Stimulated activated CD4-positive, alpha-beta T cell treated with anti-CD3 and anti-CD28 coated beads, Interleukin-2, amount 100 ng/mL, for 4 hours (primary cell): ENCODE measurements at regions not wholly inside any gene's neighbourhood (a gene's known extent, or its start where the extent isn't known, plus 50 kb on each side); places are given as distances from the start of the nearest gene placed in this dataset.
"Not testable (repeated sequence)": the region's sequence is repeated elsewhere in the genome, so short reads cannot be mapped to it uniquely, and the experiment has no call there.

ENCODE experiments used
- DNase-seq: peaks from one replicate; pipeline ENCODE4 v3.0.0-alpha.2; 2020; ENCODE audit warnings: low read depth

DNA sequence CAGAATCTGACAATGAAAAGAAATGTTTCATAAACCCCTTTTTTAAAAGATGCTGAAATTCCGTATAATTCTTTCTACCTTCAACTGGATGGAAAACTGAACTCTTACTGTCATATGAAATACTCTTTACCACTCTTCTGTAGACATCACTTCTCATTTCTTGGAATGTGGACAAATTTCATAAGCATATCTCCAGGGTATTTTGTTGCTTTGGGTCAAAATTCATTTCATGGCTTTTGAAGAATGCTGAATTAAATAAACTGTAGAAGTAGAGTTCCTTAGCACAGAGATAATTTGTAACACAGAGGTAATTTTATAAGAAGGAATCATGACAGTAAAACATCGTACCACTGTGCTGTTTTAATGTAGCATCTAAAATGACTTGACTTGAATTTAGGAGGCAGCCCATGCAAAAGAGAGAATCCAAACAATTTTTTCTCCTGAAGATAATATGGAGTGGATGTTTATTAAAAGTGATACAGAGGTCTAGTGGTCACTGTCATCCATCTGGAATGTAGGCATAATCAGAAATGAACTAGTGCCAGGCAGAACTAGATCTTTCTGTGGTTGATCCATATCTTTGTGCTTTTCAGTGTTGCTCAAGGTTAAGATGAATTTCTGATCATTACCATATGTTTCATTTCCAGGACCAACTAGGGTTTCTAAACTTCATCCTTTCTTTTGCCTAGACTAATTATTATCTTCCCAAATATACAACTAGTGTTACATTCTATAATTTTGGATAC lies 492.0 kb downstream of the KIF20B start:
- no peak for DNase-seq

DNA sequence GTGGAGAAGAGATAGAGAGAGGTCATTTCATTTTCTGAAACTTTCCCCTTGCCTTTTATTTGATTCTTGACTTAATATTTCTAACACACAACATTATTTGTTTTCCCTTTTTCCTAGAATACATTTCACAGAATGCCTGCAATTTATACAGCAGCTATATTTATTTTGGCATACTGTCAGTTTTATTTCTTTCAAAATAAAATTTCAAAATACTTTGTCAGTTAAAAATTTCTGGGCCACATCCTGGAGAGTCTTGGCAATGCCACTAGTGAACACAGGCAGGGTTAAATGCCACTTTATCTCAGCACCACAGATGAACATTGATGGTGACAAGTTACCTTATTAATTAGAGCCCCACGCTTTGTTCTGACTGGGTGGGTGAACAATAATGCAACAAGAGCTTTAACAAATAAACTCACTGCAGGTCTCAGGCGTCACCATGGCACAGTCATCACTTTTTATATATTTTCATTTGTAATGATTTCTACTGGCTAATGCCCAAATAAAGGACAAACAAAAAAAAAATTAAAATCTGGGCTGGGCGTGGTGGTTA lies 494.0 kb downstream of the KIF20B start:
- DNase-seq: no peak

DNA sequence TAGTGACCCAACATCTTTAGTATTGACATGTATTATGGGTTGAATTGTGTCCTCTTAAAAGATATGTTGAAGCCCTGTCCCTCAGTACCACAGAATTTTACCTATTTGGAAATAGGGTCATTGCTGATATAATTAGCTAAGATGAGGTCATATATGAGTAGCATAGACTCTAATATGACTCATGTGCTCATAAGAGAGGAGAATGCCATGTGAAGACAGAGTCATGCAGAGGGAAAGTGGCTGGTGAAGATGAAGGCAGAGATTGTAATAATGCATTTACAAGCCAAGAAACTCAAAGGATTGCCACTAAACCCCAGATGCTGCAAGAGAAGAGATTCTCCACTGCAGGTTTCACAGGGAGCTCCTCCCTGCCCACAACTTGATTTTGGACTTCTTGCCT lies 496.4 kb downstream of the KIF20B start:
- DNase-seq: no peak

DNA sequence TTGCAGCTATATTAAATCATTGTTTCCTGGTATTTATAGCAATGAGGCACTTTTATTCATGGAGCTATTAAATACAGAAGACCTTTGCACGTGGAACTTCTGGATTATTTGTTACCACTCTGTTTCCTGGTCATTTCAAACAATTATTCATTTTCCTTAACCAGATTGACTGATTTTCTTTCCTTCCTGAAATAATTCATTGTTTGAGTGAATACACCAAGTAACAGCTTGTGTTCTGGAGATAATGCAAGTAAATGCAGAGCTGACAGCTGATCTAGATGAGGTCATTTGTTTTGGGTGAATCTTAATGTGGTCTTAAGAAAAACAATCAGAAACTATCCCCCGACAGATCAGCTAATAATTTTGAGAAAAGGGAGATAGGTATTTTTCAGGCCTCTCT lies 497.7 kb downstream of the KIF20B start:
- no peak for DNase-seq

DNA sequence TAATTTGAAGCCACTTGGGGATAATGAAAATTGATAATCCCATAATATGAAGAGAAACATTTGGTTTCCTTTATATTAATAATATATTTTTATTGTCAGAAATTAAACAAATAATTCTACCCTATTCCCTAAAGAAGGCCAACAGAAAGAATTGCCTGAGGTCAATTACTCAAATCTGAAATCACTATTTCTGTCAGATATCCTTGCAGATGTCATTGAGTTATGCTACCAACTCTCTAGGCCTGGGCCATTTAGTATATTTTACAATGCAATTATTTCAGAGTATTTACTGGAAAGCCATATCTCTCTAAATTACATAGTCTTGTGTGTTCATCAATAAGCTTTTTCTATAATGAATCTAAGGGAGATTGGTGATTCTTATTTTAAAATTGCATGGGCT lies 498.1 kb downstream of the KIF20B start:
- no peak for DNase-seq

DNA sequence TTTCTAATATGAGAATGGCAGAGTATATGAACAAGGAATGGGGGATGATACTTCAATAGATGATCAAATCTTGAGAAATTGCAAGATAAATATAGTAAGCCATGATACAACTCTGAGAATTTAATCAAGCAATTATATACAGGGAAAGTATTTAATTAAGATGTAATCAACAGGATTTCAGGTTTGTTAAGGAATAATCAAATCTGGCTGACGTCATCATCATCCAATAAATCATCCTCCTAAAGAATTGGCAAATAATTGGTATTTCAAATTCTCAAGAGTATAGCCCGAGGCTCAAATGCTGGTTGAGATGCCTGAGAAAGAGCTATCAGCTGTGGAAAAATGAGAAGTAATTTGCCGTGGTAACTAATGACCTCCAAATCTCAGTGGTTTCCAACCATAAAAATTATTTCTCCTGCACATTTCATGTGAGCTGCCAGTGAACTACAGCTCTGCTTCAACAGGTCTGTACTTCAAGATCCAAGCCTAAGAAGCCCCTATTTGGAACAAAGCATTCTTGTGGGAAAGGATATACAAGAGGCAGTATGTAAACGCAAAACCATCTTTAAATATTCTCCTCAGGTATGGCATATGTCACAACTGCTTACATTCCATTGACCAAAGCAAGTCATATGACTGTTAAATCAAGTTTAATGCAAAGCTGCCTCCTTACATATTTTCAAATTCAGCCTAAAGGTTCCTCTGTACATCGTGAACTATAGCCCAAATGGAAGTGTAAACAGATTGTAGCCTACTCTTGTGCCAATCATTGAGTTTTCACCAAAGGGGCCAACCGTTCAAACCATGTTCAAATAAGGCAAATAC lies 503.0 kb downstream of the KIF20B start:
- DNase-seq: no peak

DNA sequence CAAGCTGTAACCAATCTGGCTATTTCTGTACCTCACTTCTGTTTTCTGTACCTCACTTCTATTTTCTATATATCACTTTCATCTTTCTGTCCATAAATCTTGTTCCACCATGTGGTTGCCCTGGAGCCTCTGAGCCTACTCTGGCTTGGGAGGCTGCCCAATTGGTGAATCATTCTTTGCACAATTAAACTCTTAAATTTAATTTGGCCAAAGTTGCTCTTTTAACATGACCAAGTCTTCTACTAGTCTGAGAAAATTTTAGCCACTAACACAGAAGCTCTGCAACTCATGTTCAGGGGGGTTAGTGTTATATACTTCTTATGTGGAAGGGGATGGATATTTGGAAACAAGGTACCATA lies 503.5 kb downstream of the KIF20B start:
- no peak for DNase-seq

DNA sequence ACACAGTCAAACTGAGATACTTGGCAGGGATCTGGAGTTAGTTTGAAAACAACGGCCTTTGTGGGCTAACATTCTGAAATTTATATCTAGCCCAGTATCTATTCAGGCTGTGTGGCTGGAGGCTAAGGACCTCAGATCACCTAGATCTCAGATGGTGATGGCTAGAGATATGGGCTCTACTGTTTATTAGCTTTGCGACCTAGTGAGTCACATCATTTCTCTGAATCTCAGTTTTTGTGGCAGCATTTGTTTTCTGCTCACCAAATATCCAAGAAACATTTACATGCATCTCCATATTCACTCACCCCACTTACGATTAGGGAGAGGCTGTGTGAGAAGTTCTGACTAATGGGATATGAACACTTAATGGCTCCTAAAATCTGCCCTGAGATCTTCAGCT lies 503.9 kb downstream of the KIF20B start:
- DNase-seq: no peak

DNA sequence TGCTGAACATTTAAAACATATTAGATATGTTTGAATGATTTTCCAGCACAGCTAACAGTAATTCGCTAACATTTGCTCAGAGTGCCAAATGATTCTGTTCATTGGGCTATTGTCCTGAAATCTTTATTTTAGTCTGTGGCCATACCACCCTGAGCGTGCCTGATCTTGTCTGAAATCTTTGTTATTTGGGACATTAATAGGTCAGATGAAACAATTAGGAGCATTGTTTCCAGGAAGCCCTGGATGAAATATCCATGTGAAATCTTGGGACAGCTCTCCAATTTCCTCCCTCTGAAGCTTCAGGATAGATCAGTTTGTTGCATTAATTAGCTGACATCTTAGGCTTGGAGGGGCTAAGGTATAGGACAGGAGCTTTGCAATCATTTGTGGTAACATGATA lies 512.0 kb downstream of the KIF20B start:
- no peak for DNase-seq

DNA sequence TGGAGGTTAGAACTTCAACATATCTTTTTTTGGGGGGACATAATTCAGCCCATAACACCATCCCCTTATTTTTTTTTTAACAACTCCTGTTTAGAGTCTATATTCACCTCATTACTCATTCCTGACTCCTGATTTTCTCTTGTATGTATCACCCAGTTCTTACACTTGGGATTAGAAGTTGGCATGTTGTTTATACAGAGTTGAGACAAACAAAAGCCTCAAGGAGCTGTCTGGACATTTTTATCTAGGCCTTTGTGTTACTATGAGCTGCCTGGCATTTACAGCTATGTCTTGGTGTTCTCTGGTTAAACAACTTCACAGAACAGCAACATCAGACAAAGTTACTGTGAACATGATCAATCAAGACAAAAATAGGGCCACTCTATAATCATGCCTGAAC lies 517.5 kb downstream of the KIF20B start:
- no peak for DNase-seq

DNA sequence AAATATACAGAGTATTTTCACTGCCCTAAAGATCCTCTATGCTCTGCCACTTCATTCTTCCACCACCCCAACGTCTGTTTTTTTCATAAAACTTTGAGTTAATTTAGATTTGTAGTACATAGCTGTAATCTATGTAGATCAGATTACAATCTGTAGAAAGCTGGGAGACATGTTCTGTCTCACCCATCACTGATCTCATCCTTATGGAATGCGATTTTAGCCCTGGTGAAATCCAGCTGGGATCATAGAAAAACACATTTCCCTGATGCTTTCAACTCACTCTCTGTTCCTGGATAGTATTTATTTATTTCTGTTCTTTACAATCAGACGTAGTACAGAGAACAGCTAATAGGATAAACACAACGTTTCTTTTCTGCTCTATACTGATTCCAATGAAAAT lies 521.0 kb downstream of the KIF20B start:
- no peak for DNase-seq

DNA sequence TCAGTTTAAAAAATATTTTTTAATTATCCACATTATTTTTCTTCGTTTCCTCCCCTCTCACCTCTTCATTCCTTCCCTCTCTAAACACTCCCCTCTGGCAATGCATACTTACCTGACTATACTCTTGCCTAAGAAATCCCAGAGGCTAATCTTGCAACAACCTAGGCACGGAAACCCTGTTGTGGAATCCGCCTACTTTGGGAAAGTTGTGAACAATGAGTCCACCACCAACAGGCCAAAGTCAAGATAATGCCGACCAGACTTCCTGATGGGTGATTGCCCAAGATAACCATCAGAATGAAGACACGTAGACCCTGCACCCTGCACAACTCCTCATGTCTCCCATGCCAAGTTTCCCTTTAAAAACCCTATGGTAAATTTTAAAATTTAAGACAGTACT lies 521.5 kb downstream of the KIF20B start:
- DNase-seq: no peak

DNA sequence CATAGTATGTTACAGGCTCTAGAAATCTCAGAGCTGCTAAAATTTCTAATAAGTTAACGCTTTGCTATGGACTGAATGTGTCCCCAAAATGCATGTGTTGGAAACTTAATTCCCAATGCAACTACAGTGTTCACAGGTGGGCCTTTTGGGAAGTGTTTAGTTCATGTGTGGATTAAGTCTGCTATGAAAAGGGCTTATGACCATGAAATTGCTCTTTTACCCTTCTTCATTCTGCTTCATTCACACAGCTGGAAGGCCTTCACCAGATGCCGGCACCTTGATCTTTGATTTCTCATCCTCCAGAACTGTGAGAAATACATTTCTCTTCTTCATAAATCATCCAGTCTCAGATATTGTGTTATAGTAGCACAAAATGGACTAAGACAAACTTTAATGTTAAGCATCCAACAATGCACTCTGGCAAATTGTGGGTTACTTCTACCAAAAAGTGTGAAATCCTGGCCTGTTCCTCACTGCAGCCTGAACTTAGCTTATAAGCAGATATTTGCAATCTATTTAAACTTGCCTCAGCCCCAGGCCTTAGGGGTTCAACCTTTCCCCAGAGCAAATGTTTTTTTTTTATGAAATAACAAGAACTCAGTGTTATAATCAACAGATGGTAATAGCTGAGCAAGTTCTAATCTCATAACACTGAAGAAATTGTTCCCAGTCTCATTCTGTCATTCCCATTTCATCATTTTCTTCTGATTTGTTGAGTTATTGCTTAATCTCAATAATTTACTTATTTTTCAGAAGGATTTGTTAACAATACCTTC lies 523.6 kb downstream of the KIF20B start:
- no peak for DNase-seq

DNA sequence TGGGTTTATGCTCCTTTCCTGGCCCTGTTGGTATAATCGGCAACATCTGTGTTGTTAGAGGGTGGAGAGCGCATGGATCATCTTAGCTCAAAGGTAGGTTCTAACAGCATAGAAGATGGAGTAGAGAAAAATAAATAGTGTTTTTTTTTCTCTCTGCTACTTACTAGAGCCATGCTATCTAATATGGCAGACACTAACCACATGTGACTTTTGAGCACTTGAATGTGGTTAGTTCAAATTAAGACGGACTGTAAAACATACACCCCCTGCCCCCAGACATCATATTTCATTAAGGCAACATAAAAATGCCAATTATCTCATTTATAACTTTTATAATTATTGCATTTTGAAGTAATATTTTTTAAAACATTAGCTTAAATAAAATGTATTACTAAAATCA lies 525.1 kb downstream of the KIF20B start:
- no peak for DNase-seq

DNA sequence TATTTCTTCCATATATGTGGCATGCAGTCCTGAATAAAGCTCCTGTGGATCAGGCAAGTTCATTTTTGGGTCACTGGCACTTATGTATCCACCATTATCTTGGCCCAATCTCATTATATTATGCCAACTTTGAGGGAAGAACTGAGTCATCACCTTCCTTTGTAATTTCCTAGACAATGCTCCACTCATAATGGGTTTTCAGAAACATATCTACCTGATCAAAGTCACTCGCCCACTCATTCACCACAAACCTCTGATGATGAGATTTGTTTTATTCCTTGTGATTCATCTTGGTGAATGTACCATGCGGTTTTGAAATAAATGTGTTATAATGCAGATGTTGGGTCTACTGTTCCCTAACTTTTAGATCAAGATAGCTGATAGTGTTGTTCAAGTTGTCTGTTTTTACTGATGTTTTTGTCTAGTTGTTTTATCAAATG lies 525.8 kb downstream of the KIF20B start:
- peak; percentile 16 for DNase-seq

DNA sequence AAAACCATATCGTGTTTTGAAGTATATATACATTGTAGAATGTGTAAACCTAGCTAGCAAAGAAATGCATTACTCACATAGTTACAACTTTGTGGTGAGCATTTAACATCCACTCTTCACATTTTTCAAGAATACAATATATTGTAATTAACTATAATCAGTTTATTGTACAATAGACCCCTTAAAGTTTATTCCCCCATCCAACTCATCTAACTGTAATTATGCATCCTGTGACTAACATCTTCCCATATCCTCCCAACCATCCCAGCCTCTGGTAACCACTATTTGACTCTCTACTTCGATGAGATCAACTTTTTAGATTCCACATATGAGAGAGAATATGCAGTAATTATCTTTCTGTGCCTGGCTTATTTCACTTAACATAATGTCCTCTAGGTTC lies 526.4 kb downstream of the KIF20B start:
- DNase-seq: no peak

DNA sequence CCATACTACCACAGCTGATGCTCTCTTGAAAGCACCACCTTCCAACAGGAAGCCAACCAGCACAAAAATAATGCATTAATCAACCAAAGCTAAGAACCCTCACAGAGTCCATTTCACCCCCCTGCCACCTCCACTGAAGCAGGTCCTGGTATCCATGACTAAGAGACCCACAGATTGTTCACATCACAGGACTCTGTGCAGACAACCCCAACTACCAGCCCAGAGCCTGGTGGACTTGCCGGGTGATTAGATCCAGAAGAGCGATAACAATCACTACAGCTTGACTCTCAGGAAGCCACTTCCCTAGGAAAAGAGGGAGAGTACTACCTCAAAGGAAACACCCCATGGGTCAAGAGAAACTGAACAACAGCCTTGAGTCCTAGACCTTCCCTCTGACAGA lies 528.1 kb downstream of the KIF20B start:
- DNase-seq: no peak

DNA sequence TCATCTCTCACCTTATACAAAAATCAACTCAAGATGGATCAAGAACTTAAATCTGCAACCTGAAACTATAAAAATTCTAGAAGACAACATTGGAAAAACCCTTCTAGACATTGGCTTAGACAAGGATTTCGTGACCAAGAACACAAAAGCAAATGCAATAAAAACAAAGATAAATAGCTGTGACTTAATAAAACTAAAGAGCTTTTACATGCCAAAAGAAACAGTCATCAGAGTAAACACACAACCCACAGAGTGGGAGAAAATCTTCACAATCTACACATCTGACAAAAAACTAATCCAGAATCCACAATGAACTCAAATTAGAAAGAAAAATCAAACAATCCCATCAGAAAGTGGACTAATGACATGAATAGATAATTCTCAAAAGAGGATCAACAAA lies 532.4 kb downstream of the KIF20B start:
- DNase-seq: not testable (repeated sequence)

DNA sequence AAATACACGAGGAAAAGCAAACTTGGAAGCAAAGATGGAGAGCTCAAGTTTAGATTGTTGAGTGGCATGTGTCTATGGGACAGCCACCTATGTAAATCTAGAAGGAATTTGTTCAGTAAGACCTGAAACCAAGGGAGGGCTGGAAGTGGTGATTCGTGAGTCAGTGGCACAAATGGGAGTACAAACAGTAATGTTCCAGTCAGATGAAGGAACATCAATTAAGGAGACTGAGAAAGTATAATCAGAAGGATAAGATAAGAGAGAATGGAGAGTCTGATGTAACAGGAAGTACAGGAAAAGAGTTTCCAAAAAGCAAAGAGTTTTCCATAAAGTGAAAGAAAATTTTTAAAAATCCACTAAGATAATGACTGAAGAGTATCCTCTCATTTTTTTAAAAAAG lies 544.2 kb downstream of the KIF20B start:
- DNase-seq: no peak

DNA sequence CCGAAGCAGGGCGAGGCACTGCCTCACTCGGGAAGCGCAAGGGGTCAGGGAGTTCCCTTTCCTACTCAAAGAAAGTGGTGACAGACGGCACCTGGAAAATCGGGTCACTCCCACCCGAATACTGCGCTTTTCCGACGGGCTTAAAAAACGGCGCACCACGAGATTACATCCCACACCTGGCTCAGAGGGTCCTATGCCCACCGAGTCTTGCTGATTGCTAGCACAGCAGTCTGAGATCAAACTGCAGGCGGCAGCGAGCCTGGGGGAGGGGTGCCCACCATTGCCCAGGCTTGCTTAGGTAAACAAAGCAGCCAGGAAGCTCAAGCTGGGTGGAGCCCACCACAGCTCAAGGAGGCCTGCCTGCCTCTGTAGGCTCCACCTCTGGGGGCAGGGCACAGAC lies 549.4 kb downstream of the KIF20B start:
- not testable (repeated sequence) for DNase-seq

DNA sequence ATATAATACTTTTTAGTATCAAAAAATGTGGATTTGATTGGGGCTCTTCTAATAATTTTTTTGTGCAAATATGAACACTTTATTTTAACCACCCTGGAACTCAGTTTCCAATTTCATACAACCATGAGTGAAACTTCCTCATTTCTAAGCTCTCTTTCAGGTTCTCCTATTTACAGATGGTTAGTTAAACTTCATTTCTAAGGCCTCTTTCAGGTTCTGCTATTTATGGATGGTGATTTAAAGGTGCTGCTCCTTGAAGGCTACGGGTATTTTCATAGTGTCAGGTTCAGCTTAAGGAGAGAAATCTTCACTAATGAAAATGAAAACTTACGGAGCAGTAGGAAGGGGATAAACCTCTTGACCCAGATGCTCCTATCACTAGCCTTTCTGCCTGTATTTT lies 568.3 kb downstream of the KIF20B start:
- DNase-seq: no peak

DNA sequence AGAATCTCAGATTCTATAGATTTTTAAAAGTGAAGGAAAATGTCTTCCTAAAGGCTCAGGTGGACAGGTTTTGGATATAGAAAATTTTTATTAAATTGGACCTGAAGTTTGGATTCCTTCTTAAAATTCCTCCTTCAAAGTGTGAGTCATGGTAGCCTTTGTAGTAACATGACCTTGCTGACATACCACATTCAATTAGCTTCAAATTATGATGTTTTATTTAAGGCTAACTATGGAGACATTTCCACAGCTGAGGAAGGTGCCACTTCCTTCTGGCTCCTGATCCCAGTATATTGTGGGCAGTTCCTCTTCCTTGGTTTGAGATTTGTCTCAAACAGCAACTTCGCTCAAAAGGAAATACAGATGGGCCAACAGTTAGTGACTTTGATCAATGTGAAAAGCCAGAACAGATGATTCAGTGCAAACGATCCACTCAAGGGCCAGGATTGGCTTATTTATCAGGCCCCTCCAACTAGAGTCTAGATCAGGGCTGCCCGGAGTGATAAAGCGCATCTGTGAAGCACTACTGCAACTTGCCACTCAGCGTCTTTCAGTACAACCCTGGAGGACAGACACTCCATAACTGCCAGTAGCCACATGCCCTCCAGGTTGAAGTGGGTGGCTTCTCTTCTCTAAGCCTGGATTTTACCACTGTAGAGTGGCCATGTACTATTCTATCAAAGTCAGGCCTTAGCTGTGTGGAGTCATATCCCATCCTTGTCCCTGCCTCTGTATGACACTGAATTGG lies 573.5 kb downstream of the KIF20B start:
- no peak for DNase-seq
